ENCODE measurements at regions not wholly inside any gene's neighbourhood (a gene's known extent, or its start where the extent isn't known, plus 50 kb on each side); places are given as distances from the start of the nearest gene placed in this dataset.

- TF ChIP-seq GATA2 (IDR thresholded peaks at IDR 0.05; ENCODE audit: low read depth, low read length) (no peak), GATA3 (IDR thresholded peaks at IDR 0.05; ENCODE audit: low read depth, low read length) (no peak)
Observed at GRCh38 chr2:82697231-82697630, 1761.8 kb downstream of the SUCLG1 start.

- TF ChIP-seq GATA3 (IDR thresholded peaks at IDR 0.05; ENCODE audit: low read depth, low read length) (no peak), GATA2 (IDR thresholded peaks at IDR 0.05; ENCODE audit: low read depth, low read length) (no peak)
Observed at GRCh38 chr2:82694431-82694830, 1764.6 kb downstream of the SUCLG1 start.

GRCh38 chr2:82690757-82691411 is 1768.2 kb downstream of the SUCLG1 start:
- TF ChIP-seq GATA3 (IDR thresholded peaks at IDR 0.05; ENCODE audit: low read depth, low read length) (no peak), GATA2 (IDR thresholded peaks at IDR 0.05; ENCODE audit: low read depth, low read length) (no peak)

- TF ChIP-seq GATA2 (IDR thresholded peaks at IDR 0.05; ENCODE audit: low read depth, low read length): no peak
- no peak for TF ChIP-seq GATA3 (IDR thresholded peaks at IDR 0.05; ENCODE audit: low read depth, low read length)
Observed at GRCh38 chr2:82675186-82675585, 1783.9 kb downstream of the SUCLG1 start.

GRCh38 chr2:82674652-82675051 is 1784.4 kb downstream of the SUCLG1 start:
- TF ChIP-seq GATA3 (IDR thresholded peaks at IDR 0.05; ENCODE audit: low read depth, low read length) (no peak), GATA2 (IDR thresholded peaks at IDR 0.05; ENCODE audit: low read depth, low read length) (no peak)

- TF ChIP-seq GATA2 (IDR thresholded peaks at IDR 0.05; ENCODE audit: low read depth, low read length): no peak
- TF ChIP-seq GATA3 (IDR thresholded peaks at IDR 0.05; ENCODE audit: low read depth, low read length): no peak
Observed at GRCh38 chr2:82667491-82667890, 1791.6 kb downstream of the SUCLG1 start.

GRCh38 chr2:82665691-82666090 is 1793.4 kb downstream of the SUCLG1 start:
- TF ChIP-seq GATA2 (IDR thresholded peaks at IDR 0.05; ENCODE audit: low read depth, low read length) (no peak), GATA3 (IDR thresholded peaks at IDR 0.05; ENCODE audit: low read depth, low read length) (no peak)

- TF ChIP-seq GATA3 (IDR thresholded peaks at IDR 0.05; ENCODE audit: low read depth, low read length) (no peak), GATA2 (IDR thresholded peaks at IDR 0.05; ENCODE audit: low read depth, low read length) (no peak)
Observed at GRCh38 chr2:82657106-82657505, 1802.0 kb downstream of the SUCLG1 start.

- TF ChIP-seq GATA3 (IDR thresholded peaks at IDR 0.05; ENCODE audit: low read depth, low read length) (no peak), GATA2 (IDR thresholded peaks at IDR 0.05; ENCODE audit: low read depth, low read length) (no peak)
Observed at GRCh38 chr2:82656420-82656819, 1802.7 kb downstream of the SUCLG1 start.

- no peak for TF ChIP-seq GATA2 (IDR thresholded peaks at IDR 0.05; ENCODE audit: low read depth, low read length)
- no peak for TF ChIP-seq GATA3 (IDR thresholded peaks at IDR 0.05; ENCODE audit: low read depth, low read length)
Observed at GRCh38 chr2:82652117-82652516, 1807.0 kb downstream of the SUCLG1 start.

GRCh38 chr2:82650038-82650437 is 1809.0 kb downstream of the SUCLG1 start:
- no peak for TF ChIP-seq GATA2 (IDR thresholded peaks at IDR 0.05; ENCODE audit: low read depth, low read length)
- no peak for TF ChIP-seq GATA3 (IDR thresholded peaks at IDR 0.05; ENCODE audit: low read depth, low read length)

- no peak for TF ChIP-seq GATA3 (IDR thresholded peaks at IDR 0.05; ENCODE audit: low read depth, low read length)
- TF ChIP-seq GATA2 (IDR thresholded peaks at IDR 0.05; ENCODE audit: low read depth, low read length): no peak
Observed at GRCh38 chr2:82641598-82642180, 1817.4 kb downstream of the SUCLG1 start.

GRCh38 chr2:82636402-82637020 is 1822.6 kb downstream of the SUCLG1 start:
- no peak for TF ChIP-seq GATA3 (IDR thresholded peaks at IDR 0.05; ENCODE audit: low read depth, low read length)
- no peak for TF ChIP-seq GATA2 (IDR thresholded peaks at IDR 0.05; ENCODE audit: low read depth, low read length)

GRCh38 chr2:82599021-82599420 is 1860.1 kb downstream of the SUCLG1 start:
- TF ChIP-seq GATA2 (IDR thresholded peaks at IDR 0.05; ENCODE audit: low read depth, low read length) (no peak), GATA3 (IDR thresholded peaks at IDR 0.05; ENCODE audit: low read depth, low read length) (no peak)

GRCh38 chr2:82596581-82596980 is 1862.5 kb downstream of the SUCLG1 start:
- TF ChIP-seq GATA3 (IDR thresholded peaks at IDR 0.05; ENCODE audit: low read depth, low read length): no peak
- TF ChIP-seq GATA2 (IDR thresholded peaks at IDR 0.05; ENCODE audit: low read depth, low read length): no peak

All from SH-SY5Y (cell line).